PC-9 (cell line): ENCODE measurements at regions not wholly inside any gene's neighbourhood (a gene's known extent, or its start where the extent isn't known, plus 50 kb on each side); places are given as distances from the start of the nearest gene placed in this dataset.

Experiments
- BruUV-seq: library from RNA; stranded (reverse); fragments of 400-500 nt; replicated peaks from 2 replicates; lab custom pipeline; 2021; lab: Mats Ljungman, UMichigan
- CTCF ChIA-PET: fragments of 300-600 bp; sonication (Branson Sonifier 250); formaldehyde crosslinking; loops from one replicate; lab custom pipeline; 2022; ENCODE audit warnings: antibody characterized with exemption; lab: Charles Lee
- POLR2A ChIA-PET: fragments of 300-600 bp; sonication (Branson Sonifier 250); formaldehyde crosslinking; loops from one replicate; lab custom pipeline; 2022; ENCODE audit warnings: antibody characterized with exemption; ENCODE audit not compliant: unreplicated experiment; lab: Charles Lee
- DNase-seq, 2 experiments: peaks; one replicate each; pipeline versions ENCODE4 v3.0.0 to v3.0.0-alpha.2; 2015 to 2022; ENCODE audit warnings: mixed read lengths in 1 of 2
- H2AFZ ChIP-seq: fragments of 200-600 bp; sonication (generic); 2 replicates; pipeline ENCODE4 v1.8.1; 2017; ENCODE audit warnings: antibody characterized with exemption
- H3F3A ChIP-seq: fragments of 200-600 bp; sonication (generic); 2 replicates; pipeline ENCODE4 v1.8.1; 2017; ENCODE audit warnings: antibody characterized with exemption, mild to moderate bottlenecking, low read depth; ENCODE audit not compliant: insufficient read depth
- H3K27ac ChIP-seq: fragments of 200-600 bp; sonication (generic); 2 replicates; pipeline ENCODE4 v1.6.1; 2016; ENCODE audit warnings: mixed run types
- H3K27me3 ChIP-seq: fragments of 200-600 bp; sonication (generic); 2 replicates; pipeline ENCODE4 v1.6.1; 2016; ENCODE audit warnings: low read depth, mixed run types; ENCODE audit not compliant: insufficient read depth
- H3K36me3 ChIP-seq: fragments of 200-600 bp; sonication (generic); 2 replicates; pipeline ENCODE4 v1.6.1; 2016; ENCODE audit warnings: low read depth, mixed run types
- H3K4me1 ChIP-seq: fragments of 200-600 bp; sonication (generic); replicated peaks from 2 replicates; pipeline ENCODE4 v1.6.1; 2016; ENCODE audit warnings: mixed run types; ENCODE audit not compliant: insufficient read depth
- H3K4me2 ChIP-seq: fragments of 200-600 bp; sonication (generic); 2 replicates; pipeline ENCODE4 v1.6.1; 2017; ENCODE audit warnings: mixed run types
- H3K4me3 ChIP-seq: fragments of 200-600 bp; sonication (generic); 2 replicates; pipeline ENCODE4 v1.6.1; 2016; ENCODE audit warnings: mixed run types
- H3K79me2 ChIP-seq: fragments of 200-600 bp; sonication (generic); 2 replicates; pipeline ENCODE4 v1.6.1; 2017; ENCODE audit warnings: low read depth, mixed run types
- H3K9me2 ChIP-seq: fragments of 200-600 bp; sonication (generic); 2 replicates; pipeline ENCODE4 v1.8.1; 2017; ENCODE audit warnings: mild to moderate bottlenecking; ENCODE audit not compliant: insufficient read depth
- H3K9me3 ChIP-seq: fragments of 200-600 bp; sonication (generic); 2 replicates; pipeline ENCODE4 v1.8.1; 2016; ENCODE audit warnings: low read depth; ENCODE audit not compliant: insufficient read depth
- H4K20me1 ChIP-seq: fragments of 200-600 bp; sonication (generic); 2 replicates; pipeline ENCODE4 v1.8.1; 2017; ENCODE audit not compliant: insufficient read depth
- EZH2 ChIP-seq: fragments of 200-600 bp; sonication (generic); IDR thresholded peaks from 2 replicates; pipeline ENCODE4 v1.8.0; 2017; ENCODE audit warnings: antibody characterized with exemption, low read depth
- intact Hi-C: fragments of 100-400 bp; cut with micrococcal nuclease; formaldehyde crosslinking; loops from one replicate; pipeline ENCODE4 v1.10.0; 2022; ENCODE audit not compliant: unreplicated experiment
- TF ChIP-seq, protein P1 (sequence below): fragments of 200-600 bp; sonication (generic); conservative IDR thresholded peaks from 2 replicates; pipeline ENCODE4 v1.6.1; 2017; ENCODE audit warnings: mixed run types, antibody characterized with exemption, mild to moderate bottlenecking, moderate library complexity

DNA sequence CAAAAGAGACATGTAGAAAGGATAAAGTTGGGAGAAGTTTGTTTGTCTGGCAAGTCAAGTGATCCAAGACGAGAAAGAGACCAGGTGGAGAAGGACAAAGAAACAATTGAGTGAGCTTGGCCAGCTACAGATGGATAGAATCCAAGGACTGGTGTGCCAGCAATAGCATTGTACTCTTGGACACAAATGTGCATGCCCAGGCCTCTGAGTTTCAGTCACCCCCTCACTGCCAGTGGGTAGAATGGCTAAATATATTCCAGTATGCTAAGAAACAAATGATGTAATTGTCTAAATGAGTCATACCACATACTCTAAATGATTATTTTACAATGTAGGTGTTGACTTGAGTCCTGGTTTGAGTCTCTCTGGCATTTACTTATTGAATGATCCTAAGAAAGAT, 881.3 kb downstream of the LRRTM4 start:
- no peak overlapping the region for H2AFZ ChIP-seq
- H3K4me1 ChIP-seq = no peaks in the 10 kb centered on the region
- no peaks in the 10 kb centered on the region for H3K36me3 ChIP-seq
- H3K27me3 ChIP-seq = peaks cover 10% of the 10 kb centered on the region; the same call in 1 of the 2 replicates
- no peak overlapping the region for H3K27ac ChIP-seq
- no peaks in the 10 kb centered on the region for H3K79me2 ChIP-seq
- POLR2A ChIA-PET = no interaction called here
- H3K9me3 ChIP-seq = no peaks in the 10 kb centered on the region
- no TSS peak for BruUV-seq
- no peaks in the 10 kb centered on the region for H3F3A ChIP-seq
- H4K20me1 ChIP-seq = no peaks in the 10 kb centered on the region; the same call in 1 of the 2 replicates
- intact Hi-C loops = no loop called here
- CTCF ChIA-PET = no interaction called here
- DNase-seq = no peak
- no peak overlapping the region for H3K4me2 ChIP-seq
- H3K9me2 ChIP-seq = no peaks in the 10 kb centered on the region; the same call in 1 of the 2 replicates
- no peak overlapping the region for H3K4me3 ChIP-seq
- TF ChIP-seq, protein P1, sequence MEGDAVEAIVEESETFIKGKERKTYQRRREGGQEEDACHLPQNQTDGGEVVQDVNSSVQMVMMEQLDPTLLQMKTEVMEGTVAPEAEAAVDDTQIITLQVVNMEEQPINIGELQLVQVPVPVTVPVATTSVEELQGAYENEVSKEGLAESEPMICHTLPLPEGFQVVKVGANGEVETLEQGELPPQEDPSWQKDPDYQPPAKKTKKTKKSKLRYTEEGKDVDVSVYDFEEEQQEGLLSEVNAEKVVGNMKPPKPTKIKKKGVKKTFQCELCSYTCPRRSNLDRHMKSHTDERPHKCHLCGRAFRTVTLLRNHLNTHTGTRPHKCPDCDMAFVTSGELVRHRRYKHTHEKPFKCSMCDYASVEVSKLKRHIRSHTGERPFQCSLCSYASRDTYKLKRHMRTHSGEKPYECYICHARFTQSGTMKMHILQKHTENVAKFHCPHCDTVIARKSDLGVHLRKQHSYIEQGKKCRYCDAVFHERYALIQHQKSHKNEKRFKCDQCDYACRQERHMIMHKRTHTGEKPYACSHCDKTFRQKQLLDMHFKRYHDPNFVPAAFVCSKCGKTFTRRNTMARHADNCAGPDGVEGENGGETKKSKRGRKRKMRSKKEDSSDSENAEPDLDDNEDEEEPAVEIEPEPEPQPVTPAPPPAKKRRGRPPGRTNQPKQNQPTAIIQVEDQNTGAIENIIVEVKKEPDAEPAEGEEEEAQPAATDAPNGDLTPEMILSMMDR = no peak
- TF ChIP-seq EZH2 = no peak

DNA sequence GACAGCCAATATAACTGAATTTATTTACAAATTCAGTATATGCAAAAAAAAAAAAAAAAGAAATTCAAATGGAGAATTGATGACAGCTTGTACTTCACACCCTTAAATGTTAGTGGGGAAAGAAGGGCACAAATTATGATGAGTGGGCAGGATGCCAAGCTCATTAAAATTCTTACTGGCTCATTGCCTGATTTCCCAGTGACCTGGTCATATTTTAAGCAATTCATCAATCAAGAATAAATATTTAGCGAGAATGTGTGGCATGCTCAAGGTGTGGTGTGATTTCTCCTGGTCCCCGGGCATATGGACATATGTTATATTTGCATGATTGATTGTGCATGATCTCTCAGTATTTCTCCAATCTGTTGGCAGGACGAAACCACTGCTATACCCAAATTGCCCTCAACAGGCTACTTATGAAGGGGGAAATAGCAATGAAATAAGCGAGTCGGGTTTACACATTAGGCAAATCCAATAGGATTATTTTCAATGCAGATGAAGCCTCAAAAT, 883.0 kb downstream of the LRRTM4 start:
- no peaks in the 10 kb centered on the region for H3K36me3 ChIP-seq
- CTCF ChIA-PET = no interaction called here
- no peaks in the 10 kb centered on the region for H4K20me1 ChIP-seq

DNA sequence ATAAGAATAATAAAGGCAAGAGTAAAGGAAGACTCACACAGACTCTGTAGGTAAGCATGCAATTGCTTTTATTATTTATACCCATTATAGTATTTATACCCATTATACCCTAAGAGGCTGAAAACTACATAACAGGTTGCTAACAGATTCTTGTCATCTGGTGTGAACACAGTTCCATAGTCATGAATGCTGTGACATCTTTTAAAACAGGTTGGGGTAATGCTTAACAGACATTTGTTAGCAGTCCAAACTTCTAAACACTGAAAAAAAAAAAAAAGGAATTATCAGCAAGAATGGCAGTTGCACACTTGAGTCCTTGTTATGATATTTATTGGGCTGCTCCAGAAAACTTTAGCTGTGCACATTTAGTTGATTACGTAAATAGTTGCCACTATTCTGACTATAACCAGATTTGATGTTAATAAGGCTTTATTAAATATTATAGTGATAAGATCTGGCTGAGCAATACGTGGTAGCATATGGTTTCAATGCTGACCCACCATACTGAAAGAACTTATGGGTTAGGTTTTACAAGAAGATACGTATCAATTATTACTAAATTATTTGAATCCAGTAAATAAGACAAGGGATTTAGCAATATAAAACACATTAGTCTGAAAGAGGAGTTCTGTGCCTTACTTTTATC, 888.8 kb downstream of the LRRTM4 start:
- CTCF ChIA-PET = no interaction called here
- no peaks in the 10 kb centered on the region for H3K9me3 ChIP-seq
- no peak for TF ChIP-seq EZH2
- TF ChIP-seq, protein P1 = no peak

More for the DNA sequence above, 883.0 kb downstream of the LRRTM4 start:
- no peak overlapping the region for H2AFZ ChIP-seq
- no peak overlapping the region for H3K4me2 ChIP-seq
- peaks cover 10% of the 10 kb centered on the region; the same call in 1 of the 2 replicates for H3K27me3 ChIP-seq
- no TSS peak for BruUV-seq
- H3F3A ChIP-seq = no peaks in the 10 kb centered on the region
- DNase-seq = no peak
- H3K27ac ChIP-seq = no peak overlapping the region
- no peak overlapping the region for H3K4me3 ChIP-seq
- TF ChIP-seq, protein P1 = no peak
- no peak for TF ChIP-seq EZH2
- H3K9me3 ChIP-seq = no peaks in the 10 kb centered on the region
- no peaks in the 10 kb centered on the region for H3K4me1 ChIP-seq
- H3K79me2 ChIP-seq = no peaks in the 10 kb centered on the region
- POLR2A ChIA-PET = no interaction called here
- intact Hi-C loops = no loop called here
- H3K9me2 ChIP-seq = no peaks in the 10 kb centered on the region; the same call in 1 of the 2 replicates

More for the DNA sequence above, 888.8 kb downstream of the LRRTM4 start:
- Histone ChIP-seq H3K27me3 (no peaks in the 10 kb centered on the region), H3F3A (no peaks in the 10 kb centered on the region), H3K9me2 (no peaks in the 10 kb centered on the region), H3K36me3 (no peaks in the 10 kb centered on the region), H3K4me3 (no peak overlapping the region), H3K4me1 (no peaks in the 10 kb centered on the region), H3K27ac (no peak overlapping the region), H3K4me2 (no peak overlapping the region), H3K79me2 (no peaks in the 10 kb centered on the region), H4K20me1 (no peaks in the 10 kb centered on the region), H2AFZ (no peak overlapping the region)
- no peak for DNase-seq
- POLR2A ChIA-PET = no interaction called here
- intact Hi-C loops = no loop called here
- BruUV-seq = no TSS peak
